ENCODE measurements at regions not wholly inside any gene's neighbourhood (a gene's known extent, or its start where the extent isn't known, plus 50 kb on each side); places are given as distances from the start of the nearest gene placed in this dataset.

DNA sequence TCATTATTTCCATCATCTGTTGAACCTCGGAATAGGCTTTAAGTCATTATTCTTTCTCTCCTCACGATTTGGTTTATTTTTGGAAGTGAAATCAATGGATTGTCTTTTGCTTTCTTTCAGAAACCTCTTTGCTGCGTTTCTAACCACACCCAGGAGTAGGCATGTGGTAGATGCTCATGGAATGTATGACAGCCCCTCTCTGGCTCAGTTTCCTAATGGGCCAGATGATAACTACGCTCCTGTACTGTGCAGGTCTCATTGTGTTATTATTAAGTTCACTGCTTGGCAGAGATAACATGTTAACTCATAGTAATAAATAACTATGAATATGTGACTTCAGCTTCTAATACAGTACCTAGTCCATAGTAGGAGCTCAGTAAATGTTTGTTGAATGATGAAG, 175.5 kb upstream of the KLF4 start:
- H3K27me3 ChIP-seq: no peaks in the 10 kb centered on the region
- intact Hi-C loops (cut with DNase I): loop anchor here in 3 of 10 donors (5.0 to 10.0 kb wide), 3 partner anchors 102 to 210 kb away; no protein-coding TSS in a partner anchor

DNA sequence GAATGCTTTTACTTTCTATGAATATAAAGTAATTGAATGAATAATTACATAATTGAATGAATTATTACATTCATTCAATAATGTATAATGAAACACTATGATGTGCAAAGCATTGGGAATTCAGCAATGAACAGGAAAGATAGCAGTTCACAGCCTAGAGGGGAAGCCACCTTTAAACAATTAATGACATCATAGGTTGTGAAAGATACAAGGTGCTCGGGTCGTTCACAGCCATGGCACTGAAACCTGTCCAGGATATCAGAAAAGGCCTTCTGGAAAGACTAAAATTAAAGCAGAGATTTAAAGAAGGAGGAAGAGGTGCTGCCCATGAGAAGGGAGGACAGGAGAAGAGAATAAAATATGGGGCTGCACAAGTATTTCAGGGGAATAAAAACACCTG, 171.4 kb upstream of the KLF4 start:
- DNase-seq (no peak), ATAC-seq (no peak)
- Histone ChIP-seq H3K27ac (no peak overlapping the region), H3K4me1 (no peaks in the 10 kb centered on the region), H3K36me3 (no peaks in the 10 kb centered on the region), H3K9me3 (peaks cover 0 to 11% (median 0%) of the 10 kb centered on the region in 11 donors), H3K4me3 (no peak overlapping the region), H3K27me3 (no peaks in the 10 kb centered on the region)
- 46 to 51% methylated on average over 2 of the region's 2 CpGs for WGBS, 2 donors
- TF ChIP-seq, protein P1, sequence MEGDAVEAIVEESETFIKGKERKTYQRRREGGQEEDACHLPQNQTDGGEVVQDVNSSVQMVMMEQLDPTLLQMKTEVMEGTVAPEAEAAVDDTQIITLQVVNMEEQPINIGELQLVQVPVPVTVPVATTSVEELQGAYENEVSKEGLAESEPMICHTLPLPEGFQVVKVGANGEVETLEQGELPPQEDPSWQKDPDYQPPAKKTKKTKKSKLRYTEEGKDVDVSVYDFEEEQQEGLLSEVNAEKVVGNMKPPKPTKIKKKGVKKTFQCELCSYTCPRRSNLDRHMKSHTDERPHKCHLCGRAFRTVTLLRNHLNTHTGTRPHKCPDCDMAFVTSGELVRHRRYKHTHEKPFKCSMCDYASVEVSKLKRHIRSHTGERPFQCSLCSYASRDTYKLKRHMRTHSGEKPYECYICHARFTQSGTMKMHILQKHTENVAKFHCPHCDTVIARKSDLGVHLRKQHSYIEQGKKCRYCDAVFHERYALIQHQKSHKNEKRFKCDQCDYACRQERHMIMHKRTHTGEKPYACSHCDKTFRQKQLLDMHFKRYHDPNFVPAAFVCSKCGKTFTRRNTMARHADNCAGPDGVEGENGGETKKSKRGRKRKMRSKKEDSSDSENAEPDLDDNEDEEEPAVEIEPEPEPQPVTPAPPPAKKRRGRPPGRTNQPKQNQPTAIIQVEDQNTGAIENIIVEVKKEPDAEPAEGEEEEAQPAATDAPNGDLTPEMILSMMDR (IDR thresholded peaks at IDR 0.05): no peak
- intact Hi-C loops (cut with DNase I): loop anchor here in 2 of 10 donors (10.0 kb wide), 2 partner anchors 144 to 214 kb away; no protein-coding TSS in a partner anchor

More for the DNA sequence above, 175.5 kb upstream of the KLF4 start:
- Histone ChIP-seq H3K4me1 (peaks cover 0 to 20% (median 11%) of the 10 kb centered on the region in 9 donors), H3K4me3 (no peak overlapping the region), H3K36me3 (no peaks in the 10 kb centered on the region), H3K9me3 (no peaks in the 10 kb centered on the region), H3K27ac (no peak overlapping the region)
- 70 to 72% methylated on average over 4 of the region's 4 CpGs for WGBS, 2 donors
- no peak for ATAC-seq
- TF ChIP-seq, protein P1 (IDR thresholded peaks at IDR 0.05): no peak
- DNase-seq: no peak

DNA sequence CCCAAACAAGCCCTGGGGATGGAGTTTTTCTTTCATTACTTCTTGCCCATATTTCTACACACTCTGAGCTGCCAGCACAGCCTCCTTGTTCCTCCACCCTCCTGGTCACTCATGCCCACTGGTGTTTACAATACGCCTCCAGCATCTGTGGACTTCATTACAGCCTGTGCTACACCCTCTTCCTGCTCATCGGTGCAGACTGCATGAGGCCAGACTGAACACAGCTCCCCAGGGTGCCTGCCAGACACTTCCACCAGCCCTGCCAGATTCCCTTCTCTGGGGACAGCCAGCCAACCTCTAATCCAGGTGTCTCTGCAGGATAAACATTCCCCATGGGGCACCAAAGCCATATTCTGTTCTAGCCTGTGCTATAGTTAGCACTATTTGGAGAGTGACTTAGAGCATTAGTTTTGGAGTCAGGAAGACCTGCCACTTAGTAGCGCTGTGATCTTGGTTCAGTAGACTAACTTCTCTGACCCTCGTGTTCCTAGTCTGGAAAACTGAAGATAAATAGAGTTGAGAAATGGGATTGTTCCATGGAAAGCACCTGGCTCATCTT, 163.8 kb upstream of the KLF4 start:
- ATAC-seq: peak; percentile 43 to 82 (median 67)
- Histone ChIP-seq H3K4me3 (no peak overlapping the region), H3K36me3 (no peaks in the 10 kb centered on the region), H3K4me1 (peaks cover 0 to 13% (median 7%) of the 10 kb centered on the region in 9 donors), H3K27ac (peak overlapping the region in 2 of 10 donors; percentile 18 to 19), H3K9me3 (peaks cover 0 to 10% (median 0%) of the 10 kb centered on the region in 11 donors), H3K27me3 (peaks cover 0 to 3% (median 0%) of the 10 kb centered on the region in 7 donors)
- DNase-seq: peak in 1 of 2 donors; percentile 25
- TF ChIP-seq, protein P1 (IDR thresholded peaks at IDR 0.05): no peak
- intact Hi-C loops (cut with DNase I): loop anchor here in 2 of 10 donors (10.0 kb wide), 2 partner anchors 59 to 401 kb away; no protein-coding TSS in a partner anchor
- WGBS, 2 donors: 40 to 58% methylated on average over 4 of the region's 4 CpGs

DNA sequence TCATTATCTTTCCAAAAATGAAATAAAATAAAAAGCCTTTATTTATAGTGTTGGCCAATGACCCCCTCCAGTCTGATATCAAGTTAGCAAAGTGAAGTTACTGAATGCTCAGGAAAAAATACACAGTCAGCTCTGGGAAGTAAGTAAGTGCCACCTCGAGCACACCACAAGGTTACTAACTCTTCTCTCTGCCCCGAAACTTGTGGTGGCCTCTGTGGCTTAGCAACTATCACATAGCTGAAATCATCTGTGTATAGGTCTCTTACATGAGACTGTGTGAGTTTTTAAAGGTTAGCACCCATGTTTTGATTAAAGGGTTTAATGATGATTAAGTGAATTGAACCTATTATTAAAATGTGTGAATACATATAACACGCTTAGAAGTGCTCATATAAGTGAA, 161.4 kb upstream of the KLF4 start:
- TF ChIP-seq, protein P1 (IDR thresholded peaks at IDR 0.05): no peak
- WGBS, 2 donors: 92 to 97% methylated on average over 3 of the region's 3 CpGs
- Histone ChIP-seq H3K27me3 (peaks cover 0 to 3% (median 0%) of the 10 kb centered on the region in 7 donors), H3K36me3 (no peaks in the 10 kb centered on the region), H3K4me3 (no peak overlapping the region), H3K27ac (no peak overlapping the region), H3K9me3 (no peaks in the 10 kb centered on the region), H3K4me1 (peaks cover 0 to 14% (median 7%) of the 10 kb centered on the region in 9 donors)
- no peak for DNase-seq
- no peak for ATAC-seq
- intact Hi-C loops (cut with DNase I): loop anchor here in 2 of 10 donors (10.0 kb wide), 2 partner anchors 56 to 404 kb away; no protein-coding TSS in a partner anchor

Measured in heart right ventricle (tissue), 16 donors.